HG02973 (cell line): ENCODE measurements at regions not wholly inside any gene's neighbourhood (a gene's known extent, or its start where the extent isn't known, plus 50 kb on each side); places are given as distances from the start of the nearest gene placed in this dataset.

ENCODE experiments used
- ATAC-seq: cut with Tn5 transposase; IDR thresholded peaks from one replicate; pipeline ENCODE4 v1.9.1; 2021; ENCODE audit warnings: moderate library complexity; ENCODE audit not compliant: unreplicated experiment

- no peak for ATAC-seq
Measured at GRCh38 chr13:31675440-31675953, 63.8 kb upstream of the RXFP2 start.

- ATAC-seq = no peak
Measured at GRCh38 chr13:31681133-31681532, 58.2 kb upstream of the RXFP2 start.

GRCh38 chr13:31684466-31684865, 54.9 kb upstream of the RXFP2 start:
- no peak for ATAC-seq

GRCh38 chr13:31686670-31687425, 52.5 kb upstream of the RXFP2 start:
- ATAC-seq = no peak
